GM10248 (cell line): ENCODE measurements at regions not wholly inside any gene's neighbourhood (a gene's known extent, or its start where the extent isn't known, plus 50 kb on each side); places are given as distances from the start of the nearest gene placed in this dataset.

ENCODE experiments used
- CTCF ChIA-PET: fragments of 300-600 bp; sonication (Branson Sonifier 250); formaldehyde crosslinking; extraction: SDS; loops from one replicate; lab custom pipeline; 2021; ENCODE audit warnings: antibody characterized with exemption; lab: Yijun Ruan, JAX
- POLR2A ChIA-PET: fragments of 350-650 bp; sonication (Branson Sonifier 250); formaldehyde crosslinking; extraction: SDS; loops from one replicate; lab custom pipeline; 2020; ENCODE audit warnings: antibody characterized with exemption; lab: Yijun Ruan, JAX
- DNase-seq: peaks from one replicate; pipeline ENCODE4 v3.0.0; 2012; ENCODE audit errors: extremely low spot score
- TF ChIP-seq, protein P1 (sequence below): IDR thresholded peaks from 2 replicates; pipeline ENCODE4 v1.5.1; 2012; ENCODE audit warnings: mild to moderate bottlenecking, low read depth; ENCODE audit errors: extremely low read depth, missing control alignments, control extremely low read depth

DNA sequence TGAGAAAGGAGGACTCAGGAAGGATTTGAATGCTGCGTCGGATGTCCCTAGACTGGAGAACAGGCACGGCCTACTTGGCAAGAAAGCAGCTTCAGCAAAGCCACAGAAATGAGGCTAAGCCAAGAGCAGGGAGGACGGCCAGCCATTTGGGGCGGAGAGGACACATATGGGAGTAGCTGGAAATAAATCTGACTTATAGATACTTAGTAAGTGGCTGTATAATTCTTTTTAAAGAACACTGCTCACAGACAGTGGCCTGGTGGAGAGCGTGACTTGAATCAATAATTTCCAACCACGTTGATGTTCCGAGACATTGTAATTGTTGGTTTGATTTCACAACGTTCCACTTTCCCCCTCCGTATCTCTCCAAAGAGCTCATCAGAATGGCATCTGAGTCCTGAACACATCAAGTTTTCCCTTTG lies 67.7 kb upstream of the JCAD start:
- POLR2A ChIA-PET = no interaction called here
- no peak for DNase-seq
- CTCF ChIA-PET = no interaction called here
- TF ChIP-seq, protein P1, sequence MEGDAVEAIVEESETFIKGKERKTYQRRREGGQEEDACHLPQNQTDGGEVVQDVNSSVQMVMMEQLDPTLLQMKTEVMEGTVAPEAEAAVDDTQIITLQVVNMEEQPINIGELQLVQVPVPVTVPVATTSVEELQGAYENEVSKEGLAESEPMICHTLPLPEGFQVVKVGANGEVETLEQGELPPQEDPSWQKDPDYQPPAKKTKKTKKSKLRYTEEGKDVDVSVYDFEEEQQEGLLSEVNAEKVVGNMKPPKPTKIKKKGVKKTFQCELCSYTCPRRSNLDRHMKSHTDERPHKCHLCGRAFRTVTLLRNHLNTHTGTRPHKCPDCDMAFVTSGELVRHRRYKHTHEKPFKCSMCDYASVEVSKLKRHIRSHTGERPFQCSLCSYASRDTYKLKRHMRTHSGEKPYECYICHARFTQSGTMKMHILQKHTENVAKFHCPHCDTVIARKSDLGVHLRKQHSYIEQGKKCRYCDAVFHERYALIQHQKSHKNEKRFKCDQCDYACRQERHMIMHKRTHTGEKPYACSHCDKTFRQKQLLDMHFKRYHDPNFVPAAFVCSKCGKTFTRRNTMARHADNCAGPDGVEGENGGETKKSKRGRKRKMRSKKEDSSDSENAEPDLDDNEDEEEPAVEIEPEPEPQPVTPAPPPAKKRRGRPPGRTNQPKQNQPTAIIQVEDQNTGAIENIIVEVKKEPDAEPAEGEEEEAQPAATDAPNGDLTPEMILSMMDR = no peak

DNA sequence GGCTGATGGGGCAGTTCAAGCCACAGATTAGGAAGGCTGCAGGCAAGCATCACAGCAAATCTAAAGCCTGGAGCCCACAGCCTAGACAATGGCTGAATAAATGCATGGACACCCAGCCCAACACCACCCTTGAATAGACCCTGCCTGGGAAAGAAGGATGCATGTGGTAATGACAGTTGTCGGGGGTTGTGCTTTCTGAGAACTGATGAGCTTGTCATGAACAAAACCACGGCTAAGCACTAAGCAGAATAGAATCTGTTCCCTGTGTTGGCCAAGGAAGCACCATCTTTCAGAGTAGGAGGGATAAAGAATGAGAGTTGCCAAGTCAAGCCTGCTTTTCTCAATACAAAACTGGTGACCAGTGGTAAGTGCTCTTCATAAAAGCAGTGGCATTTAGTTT lies 66.1 kb upstream of the JCAD start:
- TF ChIP-seq, protein P1 = no peak
- ChIA-PET CTCF (no interaction called here), POLR2A (no interaction called here)
- no peak for DNase-seq

DNA sequence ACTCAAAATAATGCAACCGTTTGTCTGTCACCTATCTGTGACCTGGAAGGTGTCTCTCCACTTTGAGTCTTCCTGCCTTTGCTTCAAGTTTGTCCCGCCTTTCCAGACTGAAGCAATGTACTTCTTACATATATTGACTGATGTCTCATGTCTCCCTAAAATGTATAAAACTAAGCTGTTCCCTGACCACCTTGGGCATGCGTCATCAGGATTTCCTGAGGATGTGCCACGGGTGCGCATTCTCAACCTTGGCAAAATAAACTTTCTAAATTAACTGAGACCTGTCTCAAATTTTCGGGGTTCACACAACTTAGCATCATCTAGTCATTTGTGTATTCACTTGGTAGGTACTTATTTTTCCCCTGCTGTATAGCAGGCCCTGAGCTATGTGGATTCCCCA lies 65.3 kb upstream of the JCAD start:
- TF ChIP-seq, protein P1 = no peak
- DNase-seq = no peak
- CTCF ChIA-PET = no interaction called here
- POLR2A ChIA-PET = no interaction called here

DNA sequence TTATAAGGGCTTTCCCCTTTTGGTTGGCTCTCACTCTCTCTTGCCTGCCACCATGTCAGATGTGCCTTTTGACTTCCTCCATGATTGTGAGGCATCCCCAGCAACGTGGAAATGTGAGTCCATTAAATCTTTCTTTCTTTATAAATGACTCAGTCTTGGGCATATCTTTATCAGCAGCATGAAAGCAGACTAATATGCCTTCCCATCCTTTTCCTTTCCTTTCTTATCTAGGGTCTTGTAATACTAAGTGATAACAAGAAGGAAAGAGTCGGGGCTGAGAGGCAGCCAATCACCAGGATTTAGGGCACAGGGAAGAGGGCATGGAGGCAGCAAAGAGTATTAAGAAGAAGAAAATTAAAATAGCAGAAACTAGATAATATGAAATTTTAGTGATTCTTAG lies 62.0 kb upstream of the JCAD start:
- TF ChIP-seq, protein P1 = no peak
- no peak for DNase-seq
- ChIA-PET POLR2A (no interaction called here), CTCF (no interaction called here)

DNA sequence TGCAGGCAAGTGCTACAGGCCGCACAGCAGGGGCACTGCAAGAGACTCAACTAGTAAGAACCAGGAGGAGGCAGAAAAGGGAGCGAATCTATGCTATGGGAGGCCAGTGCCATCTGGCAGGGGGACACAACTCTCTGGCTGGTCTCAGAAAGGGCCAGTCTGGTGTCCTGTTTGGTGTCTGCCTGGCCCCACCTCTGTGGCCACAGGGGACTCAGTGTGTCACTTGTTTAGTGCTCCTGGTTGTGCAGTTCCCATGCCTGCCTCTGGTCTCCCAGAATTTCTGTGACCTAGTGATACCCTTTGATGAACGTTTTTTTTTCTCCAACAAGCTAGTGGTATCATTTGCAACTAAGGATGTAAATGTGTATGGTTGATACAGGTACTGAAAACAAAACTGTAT lies 59.2 kb upstream of the JCAD start:
- ChIA-PET POLR2A (no interaction called here), CTCF (interaction anchor here (1.6 kb wide), 1 partner anchor 9 kb away, joined by 6 read pairs; no protein-coding TSS in a partner anchor)
- no peak for DNase-seq
- TF ChIP-seq, protein P1 = no peak

DNA sequence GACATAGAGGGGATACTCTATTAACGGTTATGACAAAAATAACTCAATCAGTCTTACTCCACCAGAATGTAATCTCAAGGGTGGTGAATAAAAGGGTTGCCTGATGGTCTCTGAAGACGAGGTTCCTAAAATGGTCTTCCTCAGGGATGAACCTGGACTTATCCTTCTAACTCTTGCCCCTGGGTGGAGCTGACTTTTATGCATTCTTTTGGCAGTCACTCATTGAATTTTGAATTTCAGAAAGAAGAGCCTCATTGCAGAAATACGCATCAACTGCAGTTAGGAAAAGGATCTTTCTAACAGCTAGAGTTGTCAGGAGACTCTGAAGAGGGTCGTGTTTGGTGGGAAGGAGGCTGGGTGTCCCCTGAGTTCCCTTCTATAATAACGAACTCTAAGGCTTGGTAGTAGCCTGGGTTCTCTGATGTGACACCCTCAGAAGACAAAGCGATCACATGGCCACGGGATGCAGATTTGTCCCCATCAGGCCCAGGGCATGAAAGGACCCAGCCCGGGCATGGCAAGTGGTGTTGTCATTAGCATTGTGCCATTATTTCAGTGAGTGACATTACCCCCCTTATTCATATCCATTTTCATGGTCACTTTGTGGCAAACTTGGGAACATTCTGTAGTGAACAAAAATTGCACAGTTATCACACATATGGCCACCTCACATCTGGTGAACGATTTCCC lies 58.6 kb upstream of the JCAD start:
- CTCF ChIA-PET = interaction anchor here (1.6 kb wide), 1 partner anchor 8 kb away, joined by 6 read pairs; no protein-coding TSS in a partner anchor
- POLR2A ChIA-PET = no interaction called here
- no peak for DNase-seq
- TF ChIP-seq, protein P1 = no peak

DNA sequence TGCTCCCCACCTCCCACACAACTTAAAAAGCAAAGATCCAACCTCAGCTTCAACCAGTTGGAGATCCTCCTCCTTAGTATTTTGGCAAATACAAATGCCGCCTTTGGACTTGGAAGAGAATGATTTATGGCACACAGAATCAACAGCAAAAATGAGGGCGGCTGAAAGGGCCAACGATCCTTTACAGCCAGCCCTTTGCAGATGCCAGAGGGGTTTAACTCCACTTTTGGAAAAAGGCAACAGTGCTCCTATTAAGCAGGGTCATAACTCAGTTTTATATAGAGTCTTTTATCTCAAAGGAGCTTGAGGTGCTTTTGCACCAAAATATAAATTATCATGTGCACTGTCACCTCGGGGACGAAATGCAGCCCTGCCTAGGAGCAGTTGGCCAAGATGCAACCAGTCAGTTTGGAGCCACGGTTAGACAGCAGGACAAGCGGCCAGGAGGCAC lies 56.7 kb upstream of the JCAD start:
- POLR2A ChIA-PET = no interaction called here
- CTCF ChIA-PET = interaction anchor here (1.0 to 1.4 kb wide), 2 partner anchors 11 to 14 kb away, joined by 3 to 5 read pairs; no protein-coding TSS in a partner anchor
- TF ChIP-seq, protein P1 = no peak
- DNase-seq = no peak
